Trophoblast cell (in vitro differentiated cells and primary cell): ENCODE measurements at regions not wholly inside any gene's neighbourhood (a gene's known extent, or its start where the extent isn't known, plus 50 kb on each side); places are given as distances from the start of the nearest gene placed in this dataset.

Experiments used
- DNase-seq, 2 donors: peaks; one replicate each; pipeline ENCODE4 v3.0.0-alpha.2; 2016
- H2AFZ ChIP-seq: 2 replicates; pipeline ENCODE4 v1.6.1; 2013; ENCODE audit warnings: low read length, moderate library complexity, mild to moderate bottlenecking; ENCODE audit not compliant: insufficient read depth, poor library complexity
- H2AK5ac ChIP-seq: 2 replicates; pipeline ENCODE4 v1.6.1; 2013; ENCODE audit warnings: mild to moderate bottlenecking, low read length
- H2BK120ac ChIP-seq: 2 replicates; pipeline ENCODE4 v1.6.1; 2013; ENCODE audit warnings: low read length, mild to moderate bottlenecking, moderate library complexity; ENCODE audit not compliant: insufficient read depth, poor library complexity
- H2BK12ac ChIP-seq: 2 replicates; pipeline ENCODE4 v1.6.1; 2013; ENCODE audit warnings: mild to moderate bottlenecking, low read length, moderate library complexity
- H2BK5ac ChIP-seq: 2 replicates; pipeline ENCODE4 v1.6.1; 2013; ENCODE audit warnings: low read length, low read depth, moderate library complexity, mild to moderate bottlenecking; ENCODE audit not compliant: poor library complexity
- H3K14ac ChIP-seq: 2 replicates; pipeline ENCODE4 v1.6.1; 2013; ENCODE audit warnings: mild to moderate bottlenecking, low read length
- H3K18ac ChIP-seq: 2 replicates; pipeline ENCODE4 v1.6.1; 2013; ENCODE audit warnings: mild to moderate bottlenecking, low read length
- H3K23ac ChIP-seq: 2 replicates; pipeline ENCODE4 v1.6.1; 2013; ENCODE audit warnings: low read length
- H3K27ac ChIP-seq: 2 replicates; pipeline ENCODE4 v1.5.1; 2013; ENCODE audit warnings: low read depth, mild to moderate bottlenecking, inconsistent platforms, low read length, moderate library complexity
- H3K27me3 ChIP-seq: 2 replicates; pipeline ENCODE4 v1.6.1; 2013; ENCODE audit warnings: inconsistent platforms, mild to moderate bottlenecking, low read length, moderate library complexity; ENCODE audit not compliant: insufficient read depth
- H3K36me3 ChIP-seq, 2 experiments: 1 replicate in 1 of 2; 2 replicates in 1 of 2; pipeline ENCODE4 v1.6.1; 2013; ENCODE audit warnings: low read length in 2 of 2, mild to moderate bottlenecking in 2 of 2, moderate library complexity in 1 of 2; ENCODE audit not compliant: insufficient read depth in 2 of 2, control insufficient read depth in 1 of 2
- H3K4ac ChIP-seq: 2 replicates; pipeline ENCODE4 v1.6.1; 2013; ENCODE audit warnings: low read depth, mild to moderate bottlenecking, low read length, moderate library complexity
- H3K4me1 ChIP-seq, 2 experiments: 1 replicate in 1 of 2; 2 replicates in 1 of 2; pipeline ENCODE4 v1.6.1; 2013; ENCODE audit warnings: low read length in 2 of 2, mild to moderate bottlenecking in 2 of 2, moderate library complexity in 1 of 2; ENCODE audit not compliant: insufficient read depth in 2 of 2, control insufficient read depth in 1 of 2
- H3K4me2 ChIP-seq: 2 replicates; pipeline ENCODE4 v1.6.1; 2013; ENCODE audit warnings: inconsistent platforms, mild to moderate bottlenecking, low read length, moderate library complexity
- H3K4me3 ChIP-seq: 2 replicates; pipeline ENCODE4 v1.5.1; 2013; ENCODE audit warnings: mild to moderate bottlenecking, low read depth, low read length, inconsistent platforms
- H3K79me1 ChIP-seq: one replicate; pipeline ENCODE4 v1.6.1; 2013; ENCODE audit warnings: low read length
- H3K79me2 ChIP-seq: 2 replicates; pipeline ENCODE4 v1.6.1; 2013; ENCODE audit warnings: low read length, mild to moderate bottlenecking; ENCODE audit not compliant: control insufficient read depth, insufficient read depth, poor library complexity
- H3K9ac ChIP-seq: 2 replicates; pipeline ENCODE4 v1.6.1; 2013; ENCODE audit warnings: mild to moderate bottlenecking, low read length
- H3K9me3 ChIP-seq: 2 replicates; pipeline ENCODE4 v1.6.1; 2013; ENCODE audit warnings: low read depth, mild to moderate bottlenecking, control low read depth, inconsistent platforms, low read length; ENCODE audit not compliant: insufficient read depth
- H4K12ac ChIP-seq: 2 replicates; pipeline ENCODE4 v1.6.1; 2013; ENCODE audit warnings: low read depth, mild to moderate bottlenecking, low read length, moderate library complexity
- H4K8ac ChIP-seq: 2 replicates; pipeline ENCODE4 v1.6.1; 2013; ENCODE audit warnings: low read depth, mild to moderate bottlenecking, low read length, moderate library complexity
- H4K91ac ChIP-seq: one replicate; pipeline ENCODE4 v1.6.1; 2013; ENCODE audit warnings: low read depth, mild to moderate bottlenecking, low read length, moderate library complexity
- WGBS: extraction: QIAGEN DNeasy Blood & Tissue Kit; methylation state at CpG from one replicate; pipeline ENCODE4 v1.1.7; 2013; ENCODE audit warnings: missing lambda C conversion rate; ENCODE audit not compliant: insufficient read length, insufficient coverage; ENCODE audit errors: extremely low coverage; 5-methylcytosine and 5-hydroxymethylcytosine counted together

DNA sequence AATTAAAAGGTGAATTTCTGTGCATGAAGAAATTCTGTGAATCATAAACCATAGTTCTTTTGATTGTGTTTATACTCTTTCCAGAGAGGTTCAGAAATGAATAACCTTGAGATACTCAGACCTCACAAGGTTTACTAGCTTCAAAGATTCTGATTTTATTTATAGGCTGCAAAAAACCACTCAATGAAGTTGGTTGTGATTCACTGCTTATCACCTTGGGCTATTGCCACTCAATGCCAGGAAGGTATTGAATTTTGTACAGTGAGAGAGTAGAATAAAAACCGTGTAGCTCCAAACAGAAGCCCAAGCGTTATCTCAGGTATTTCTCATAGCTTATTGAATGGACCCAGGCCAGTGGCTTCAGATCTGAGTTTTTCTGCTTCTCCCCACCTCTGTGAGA lies 118.7 kb downstream of the FHIP1A start:
- Histone ChIP-seq H3K36me3 (no peaks in the 10 kb centered on the region), H3K27ac (no peak overlapping the region), H3K4ac (no peak overlapping the region), H4K12ac (no peak overlapping the region), H3K9me3 (no peaks in the 10 kb centered on the region), H2AFZ (no peak overlapping the region), H2BK120ac (no peak overlapping the region), H2BK5ac (no peak overlapping the region), H3K79me1 (no peaks in the 10 kb centered on the region), H3K9ac (no peak overlapping the region), H3K14ac (no peak overlapping the region), H3K4me3 (no peak overlapping the region), H4K91ac (no peak overlapping the region), H2AK5ac (no peak overlapping the region), H3K18ac (no peak overlapping the region), H3K4me1 (no peaks in the 10 kb centered on the region), H3K23ac (no peak overlapping the region), H3K27me3 (no peaks in the 10 kb centered on the region), H2BK12ac (no peak overlapping the region), H3K4me2 (no peak overlapping the region), H4K8ac (no peak overlapping the region), H3K79me2 (no peaks in the 10 kb centered on the region)
- no peak for DNase-seq
- WGBS: no CpG with 5 or more reads among the region's 2 CpGs

DNA sequence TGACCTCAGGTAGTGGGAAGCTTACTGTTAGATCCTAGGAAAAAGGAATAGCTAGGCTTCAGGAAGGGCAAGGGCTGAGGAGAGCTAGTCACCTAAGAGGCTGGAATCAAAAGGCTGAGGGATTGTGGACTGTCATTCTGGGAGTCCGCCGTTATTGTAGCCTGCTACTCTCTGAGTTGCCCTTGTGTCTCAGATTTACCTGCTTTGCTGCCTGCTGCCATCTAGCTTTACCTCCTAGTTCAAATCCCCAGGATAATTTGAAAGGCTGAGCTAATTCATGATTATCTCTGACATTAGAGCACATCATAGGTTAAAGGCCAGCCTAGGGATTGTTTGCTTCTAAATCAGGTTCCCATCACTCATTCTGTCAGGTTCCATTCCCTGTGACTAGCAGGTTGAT lies 120.2 kb downstream of the FHIP1A start:
- no peak overlapping the region for H2BK120ac ChIP-seq
- no peak overlapping the region for H3K4ac ChIP-seq
- no peak overlapping the region for H4K91ac ChIP-seq
- no peak overlapping the region for H3K14ac ChIP-seq
- no CpG with 5 or more reads among the region's 2 CpGs for WGBS
- no peaks in the 10 kb centered on the region for H3K4me1 ChIP-seq
- no peaks in the 10 kb centered on the region for H3K27me3 ChIP-seq
- H2BK12ac ChIP-seq: no peak overlapping the region
- no peak for DNase-seq
- H2AK5ac ChIP-seq: no peak overlapping the region
- no peaks in the 10 kb centered on the region for H3K9me3 ChIP-seq
- no peaks in the 10 kb centered on the region for H3K36me3 ChIP-seq
- no peak overlapping the region for H3K27ac ChIP-seq
- no peak overlapping the region for H2BK5ac ChIP-seq
- H3K23ac ChIP-seq: no peak overlapping the region
- H3K18ac ChIP-seq: no peak overlapping the region
- H3K9ac ChIP-seq: no peak overlapping the region
- H3K79me1 ChIP-seq: no peaks in the 10 kb centered on the region
- no peak overlapping the region for H2AFZ ChIP-seq
- H3K79me2 ChIP-seq: no peaks in the 10 kb centered on the region
- no peak overlapping the region for H3K4me2 ChIP-seq
- no peak overlapping the region for H4K8ac ChIP-seq
- no peak overlapping the region for H4K12ac ChIP-seq
- H3K4me3 ChIP-seq: no peak overlapping the region

DNA sequence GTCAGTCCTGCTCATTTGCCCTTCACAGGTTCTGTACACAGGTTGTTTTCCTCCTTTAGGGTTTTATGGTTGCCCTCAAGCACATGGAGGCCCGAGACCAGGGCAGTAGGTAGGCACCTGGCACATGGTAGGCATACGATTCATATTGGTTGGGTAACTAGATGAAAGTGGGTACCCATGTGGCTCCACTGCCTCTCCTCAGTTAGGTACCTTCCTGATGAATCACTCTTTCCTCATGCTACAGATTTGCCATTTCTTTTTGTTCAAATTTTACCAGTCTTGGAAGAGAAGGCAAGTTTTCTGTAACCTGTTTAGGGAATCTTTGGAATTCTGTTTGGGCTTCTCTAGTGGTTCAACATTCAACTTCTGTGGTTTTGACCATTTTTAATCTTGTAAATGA lies 121.3 kb downstream of the FHIP1A start:
- WGBS: no CpG with 5 or more reads among the region's 2 CpGs
- H3K9me3 ChIP-seq: no peaks in the 10 kb centered on the region
- peak overlapping the region; percentile 10 for H4K8ac ChIP-seq
- no peaks in the 10 kb centered on the region for H3K79me1 ChIP-seq
- no peak overlapping the region for H3K23ac ChIP-seq
- no peak overlapping the region for H3K9ac ChIP-seq
- H3K14ac ChIP-seq: no peak overlapping the region
- no peak overlapping the region for H2BK12ac ChIP-seq
- no peak overlapping the region for H3K4me3 ChIP-seq
- H3K27ac ChIP-seq: no peak overlapping the region
- H3K4me2 ChIP-seq: no peak overlapping the region
- H4K12ac ChIP-seq: no peak overlapping the region
- H2BK120ac ChIP-seq: no peak overlapping the region
- H3K4ac ChIP-seq: no peak overlapping the region
- no peaks in the 10 kb centered on the region for H3K36me3 ChIP-seq
- H3K18ac ChIP-seq: no peak overlapping the region
- no peaks in the 10 kb centered on the region for H3K79me2 ChIP-seq
- H2AFZ ChIP-seq: no peak overlapping the region
- no peaks in the 10 kb centered on the region for H3K27me3 ChIP-seq
- no peak for DNase-seq
- H2BK5ac ChIP-seq: no peak overlapping the region
- no peak overlapping the region for H2AK5ac ChIP-seq
- no peak overlapping the region for H4K91ac ChIP-seq
- no peaks in the 10 kb centered on the region for H3K4me1 ChIP-seq

DNA sequence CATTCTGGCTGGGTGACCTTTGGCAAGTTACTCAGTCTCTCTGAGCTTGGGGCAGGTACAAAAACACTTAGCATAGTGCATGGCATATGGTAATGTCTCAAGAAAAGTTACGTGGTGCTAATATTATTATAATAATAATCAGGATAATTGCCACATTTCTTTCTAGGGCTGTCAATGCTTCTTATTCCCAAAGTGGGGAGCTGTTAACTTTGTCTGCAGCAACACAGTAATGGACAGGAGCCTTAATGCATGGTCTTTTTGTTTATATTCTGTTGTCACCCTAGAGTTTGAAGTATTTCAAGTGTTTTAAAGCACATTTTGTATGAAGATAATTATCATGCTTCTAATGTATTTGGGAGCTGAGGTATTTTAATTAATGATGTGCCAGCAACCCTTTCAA lies 121.8 kb downstream of the FHIP1A start:
- Histone ChIP-seq H3K23ac (no peak overlapping the region), H3K36me3 (no peaks in the 10 kb centered on the region)
- no peak for DNase-seq

More for the DNA sequence above, 121.8 kb downstream of the FHIP1A start:
- H3K4me2 ChIP-seq: no peak overlapping the region
- H3K27ac ChIP-seq: no peak overlapping the region
- H4K8ac ChIP-seq: no peak overlapping the region
- H3K4me1 ChIP-seq: no peaks in the 10 kb centered on the region
- no peak overlapping the region for H3K9ac ChIP-seq
- no CpG with 5 or more reads among the region's 1 CpG for WGBS
- H2AK5ac ChIP-seq: no peak overlapping the region
- H3K9me3 ChIP-seq: no peaks in the 10 kb centered on the region
- H3K27me3 ChIP-seq: no peaks in the 10 kb centered on the region
- H4K91ac ChIP-seq: no peak overlapping the region
- H2BK120ac ChIP-seq: no peak overlapping the region
- H2BK5ac ChIP-seq: no peak overlapping the region
- H3K14ac ChIP-seq: no peak overlapping the region
- no peak overlapping the region for H4K12ac ChIP-seq
- H3K4me3 ChIP-seq: no peak overlapping the region
- H3K4ac ChIP-seq: no peak overlapping the region
- H2AFZ ChIP-seq: no peak overlapping the region
- H2BK12ac ChIP-seq: no peak overlapping the region
- H3K79me2 ChIP-seq: no peaks in the 10 kb centered on the region
- H3K79me1 ChIP-seq: no peaks in the 10 kb centered on the region
- no peak overlapping the region for H3K18ac ChIP-seq
